Endothelial cell of hepatic sinusoid (primary cell): ENCODE measurements at regions not wholly inside any gene's neighbourhood (a gene's known extent, or its start where the extent isn't known, plus 50 kb on each side); places are given as distances from the start of the nearest gene placed in this dataset.

Source experiments
- in situ Hi-C: cut with HindIII; loops from 2 replicates; pipeline ENCODE4 v1.10.0; 2017; ENCODE audit warnings: low sequenced_read_pairs

GRCh38 chr5:124341066-124341858 is 405.2 kb downstream of the ZNF608 start:
- in situ Hi-C loops, result no loop called here

GRCh38 chr5:124337996-124338395 is 408.4 kb downstream of the ZNF608 start:
- in situ Hi-C loops, result loop anchor here (10.0 kb wide), 1 partner anchor 673 kb away; no protein-coding TSS in a partner anchor

GRCh38 chr5:124333298-124333979 is 413.0 kb downstream of the ZNF608 start:
- in situ Hi-C loops, result loop anchor here (10.0 kb wide), 1 partner anchor 669 kb away; no protein-coding TSS in a partner anchor

- in situ Hi-C loops, result loop anchor here (10.0 kb wide), 1 partner anchor 667 kb away; no protein-coding TSS in a partner anchor
These were observed 414.2 kb downstream of the ZNF608 start for GRCh38 chr5:124332273-124332672.

GRCh38 chr5:124330595-124331220 is 415.7 kb downstream of the ZNF608 start:
- in situ Hi-C loops, result loop anchor here (10.0 kb wide), 1 partner anchor 666 kb away; no protein-coding TSS in a partner anchor

- in situ Hi-C loops, result no loop called here
These were observed 418.2 kb downstream of the ZNF608 start for GRCh38 chr5:124328201-124328600.

- in situ Hi-C loops, result no loop called here
These were observed 427.8 kb downstream of the ZNF608 start for GRCh38 chr5:124318661-124319060.

- in situ Hi-C loops, result no loop called here
These were observed 429.0 kb downstream of the ZNF608 start for GRCh38 chr5:124317451-124317850.

GRCh38 chr5:124315741-124316415 is 430.6 kb downstream of the ZNF608 start:
- in situ Hi-C loops, result no loop called here

- in situ Hi-C loops, result no loop called here
These were observed 436.0 kb downstream of the ZNF608 start for GRCh38 chr5:124310453-124310852.

- in situ Hi-C loops, result no loop called here
These were observed 437.0 kb downstream of the ZNF608 start for GRCh38 chr5:124309241-124309980.

- in situ Hi-C loops, result no loop called here
These were observed 443.1 kb downstream of the ZNF608 start for GRCh38 chr5:124303366-124303765.

GRCh38 chr5:124302533-124302932 is 443.9 kb downstream of the ZNF608 start:
- in situ Hi-C loops, result no loop called here

- in situ Hi-C loops, result no loop called here
These were observed 444.6 kb downstream of the ZNF608 start for GRCh38 chr5:124301850-124302249.

GRCh38 chr5:124300815-124301621 is 445.4 kb downstream of the ZNF608 start:
- in situ Hi-C loops, result no loop called here

- in situ Hi-C loops, result no loop called here
These were observed 448.6 kb downstream of the ZNF608 start for GRCh38 chr5:124297826-124298225.

- in situ Hi-C loops, result no loop called here
These were observed 454.1 kb downstream of the ZNF608 start for GRCh38 chr5:124292322-124292855.

GRCh38 chr5:124289641-124290311 is 456.7 kb downstream of the ZNF608 start:
- in situ Hi-C loops, result no loop called here

GRCh38 chr5:124289130-124289529 is 457.3 kb downstream of the ZNF608 start:
- in situ Hi-C loops, result no loop called here
